ENCODE measurements at regions not wholly inside any gene's neighbourhood (a gene's known extent, or its start where the extent isn't known, plus 50 kb on each side); places are given as distances from the start of the nearest gene placed in this dataset.

DNA sequence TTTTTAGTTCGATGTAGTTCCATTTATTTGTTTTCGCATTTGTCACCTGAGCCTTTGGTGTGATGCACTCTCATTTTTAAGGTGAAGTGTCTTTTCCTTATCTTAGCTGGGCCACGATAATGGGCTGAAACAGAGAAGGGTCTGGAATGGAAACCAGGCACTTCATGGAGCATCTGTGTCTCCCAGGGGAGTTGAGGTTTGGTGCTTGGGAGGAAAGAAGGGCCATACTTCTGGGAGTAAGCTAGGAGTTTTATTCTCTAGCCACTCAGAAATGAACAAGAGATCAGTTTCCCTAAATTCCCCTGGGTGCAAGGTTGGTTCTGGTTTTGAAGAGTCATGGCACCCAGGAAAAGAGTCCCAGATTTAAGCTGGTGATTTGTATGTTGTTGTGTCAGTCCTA, 179.4 kb upstream of the CXCR4 start (continued):
- no peak for TF ChIP-seq SMAD4 (CRISPR knock-in tag; conservative IDR thresholded peaks at IDR 0.05)
- no peak for TF ChIP-seq TCF3 (CRISPR knock-in tag; IDR thresholded peaks at IDR 0.05)
- TF ChIP-seq CTBP1 (IDR thresholded peaks at IDR 0.05; ENCODE audit: borderline replicate concordance): no peak
- TF ChIP-seq, protein P1, sequence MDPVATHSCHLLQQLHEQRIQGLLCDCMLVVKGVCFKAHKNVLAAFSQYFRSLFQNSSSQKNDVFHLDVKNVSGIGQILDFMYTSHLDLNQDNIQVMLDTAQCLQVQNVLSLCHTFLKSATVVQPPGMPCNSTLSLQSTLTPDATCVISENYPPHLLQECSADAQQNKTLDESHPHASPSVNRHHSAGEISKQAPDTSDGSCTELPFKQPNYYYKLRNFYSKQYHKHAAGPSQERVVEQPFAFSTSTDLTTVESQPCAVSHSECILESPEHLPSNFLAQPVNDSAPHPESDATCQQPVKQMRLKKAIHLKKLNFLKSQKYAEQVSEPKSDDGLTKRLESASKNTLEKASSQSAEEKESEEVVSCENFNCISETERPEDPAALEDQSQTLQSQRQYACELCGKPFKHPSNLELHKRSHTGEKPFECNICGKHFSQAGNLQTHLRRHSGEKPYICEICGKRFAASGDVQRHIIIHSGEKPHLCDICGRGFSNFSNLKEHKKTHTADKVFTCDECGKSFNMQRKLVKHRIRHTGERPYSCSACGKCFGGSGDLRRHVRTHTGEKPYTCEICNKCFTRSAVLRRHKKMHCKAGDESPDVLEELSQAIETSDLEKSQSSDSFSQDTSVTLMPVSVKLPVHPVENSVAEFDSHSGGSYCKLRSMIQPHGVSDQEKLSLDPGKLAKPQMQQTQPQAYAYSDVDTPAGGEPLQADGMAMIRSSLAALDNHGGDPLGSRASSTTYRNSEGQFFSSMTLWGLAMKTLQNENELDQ (CRISPR knock-in tag; IDR thresholded peaks at IDR 0.05; ENCODE audit: borderline replicate concordance): no peak

DNA sequence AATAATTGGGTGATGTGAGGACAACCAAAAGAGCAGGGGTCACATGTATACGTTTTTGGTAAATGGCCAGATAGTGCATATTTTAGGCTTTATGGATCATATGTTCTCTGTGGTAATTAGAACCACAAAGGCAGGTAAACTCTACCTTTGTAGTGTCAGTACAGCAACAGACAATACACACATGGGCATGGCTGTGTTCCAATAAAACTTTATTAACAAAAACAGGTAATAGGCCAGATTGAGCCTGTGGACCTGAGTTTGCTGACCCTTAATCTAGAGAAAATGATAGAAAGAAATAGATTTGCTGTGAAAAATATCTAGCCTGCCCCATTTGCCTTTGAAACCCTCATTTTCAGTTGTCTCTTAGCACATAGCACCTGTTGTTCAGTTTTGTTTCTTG, 177.2 kb upstream of the CXCR4 start:
- POLR2A ChIA-PET: interaction anchor here (0.7 kb wide), 1 partner anchor 301 kb away, joined by 3 read pairs; no protein-coding TSS in a partner anchor
- FAIRE-seq: no peak
- no TSS peak for BruUV-seq (replicated peaks)
- TF ChIP-seq, protein P2, sequence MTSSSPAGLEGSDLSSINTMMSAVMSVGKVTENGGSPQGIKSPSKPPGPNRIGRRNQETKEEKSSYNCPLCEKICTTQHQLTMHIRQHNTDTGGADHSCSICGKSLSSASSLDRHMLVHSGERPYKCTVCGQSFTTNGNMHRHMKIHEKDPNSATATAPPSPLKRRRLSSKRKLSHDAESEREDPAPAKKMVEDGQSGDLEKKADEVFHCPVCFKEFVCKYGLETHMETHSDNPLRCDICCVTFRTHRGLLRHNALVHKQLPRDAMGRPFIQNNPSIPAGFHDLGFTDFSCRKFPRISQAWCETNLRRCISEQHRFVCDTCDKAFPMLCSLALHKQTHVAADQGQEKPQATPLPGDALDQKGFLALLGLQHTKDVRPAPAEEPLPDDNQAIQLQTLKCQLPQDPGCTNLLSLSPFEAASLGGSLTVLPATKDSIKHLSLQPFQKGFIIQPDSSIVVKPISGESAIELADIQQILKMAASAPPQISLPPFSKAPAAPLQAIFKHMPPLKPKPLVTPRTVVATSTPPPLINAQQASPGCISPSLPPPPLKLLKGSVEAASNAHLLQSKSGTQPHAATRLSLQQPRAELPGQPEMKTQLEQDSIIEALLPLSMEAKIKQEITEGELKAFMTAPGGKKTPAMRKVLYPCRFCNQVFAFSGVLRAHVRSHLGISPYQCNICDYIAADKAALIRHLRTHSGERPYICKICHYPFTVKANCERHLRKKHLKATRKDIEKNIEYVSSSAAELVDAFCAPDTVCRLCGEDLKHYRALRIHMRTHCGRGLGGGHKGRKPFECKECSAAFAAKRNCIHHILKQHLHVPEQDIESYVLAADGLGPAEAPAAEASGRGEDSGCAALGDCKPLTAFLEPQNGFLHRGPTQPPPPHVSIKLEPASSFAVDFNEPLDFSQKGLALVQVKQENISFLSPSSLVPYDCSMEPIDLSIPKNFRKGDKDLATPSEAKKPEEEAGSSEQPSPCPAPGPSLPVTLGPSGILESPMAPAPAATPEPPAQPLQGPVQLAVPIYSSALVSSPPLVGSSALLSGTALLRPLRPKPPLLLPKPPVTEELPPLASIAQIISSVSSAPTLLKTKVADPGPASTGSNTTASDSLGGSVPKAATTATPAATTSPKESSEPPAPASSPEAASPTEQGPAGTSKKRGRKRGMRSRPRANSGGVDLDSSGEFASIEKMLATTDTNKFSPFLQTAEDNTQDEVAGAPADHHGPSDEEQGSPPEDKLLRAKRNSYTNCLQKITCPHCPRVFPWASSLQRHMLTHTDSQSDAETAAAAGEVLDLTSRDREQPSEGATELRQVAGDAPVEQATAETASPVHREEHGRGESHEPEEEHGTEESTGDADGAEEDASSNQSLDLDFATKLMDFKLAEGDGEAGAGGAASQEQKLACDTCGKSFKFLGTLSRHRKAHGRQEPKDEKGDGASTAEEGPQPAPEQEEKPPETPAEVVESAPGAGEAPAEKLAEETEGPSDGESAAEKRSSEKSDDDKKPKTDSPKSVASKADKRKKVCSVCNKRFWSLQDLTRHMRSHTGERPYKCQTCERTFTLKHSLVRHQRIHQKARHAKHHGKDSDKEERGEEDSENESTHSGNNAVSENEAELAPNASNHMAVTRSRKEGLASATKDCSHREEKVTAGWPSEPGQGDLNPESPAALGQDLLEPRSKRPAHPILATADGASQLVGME (CRISPR knock-in tag; IDR thresholded peaks at IDR 0.05): no peak

More for the DNA sequence above, 177.2 kb upstream of the CXCR4 start:
- Histone ChIP-seq H4K20me1 (replicated peaks; ENCODE audit: control insufficient read depth, insufficient read depth, low read length) (no peaks in the 10 kb centered on the region), H3K79me2 (ENCODE audit: control insufficient read depth, insufficient read depth, low read length) (no peaks in the 10 kb centered on the region), H3K4me3 (no peak overlapping the region), H3K4me1 (replicated peaks in 1 of 2; ENCODE audit: control insufficient read depth in 2 of 2, insufficient read depth in 2 of 2, low read length in 2 of 2) (no peaks in the 10 kb centered on the region), H3K27me3 (ENCODE audit: control insufficient read depth in 2 of 2, insufficient read depth in 2 of 2, low read length in 2 of 2) (peaks cover 0 to 2% of the 10 kb centered on the region in 2 experiments; a peak in 2 of 5 replicates), H3K9me1 (ENCODE audit: control insufficient read depth, insufficient read depth, low read length) (no peaks in the 10 kb centered on the region), H2AFZ (ENCODE audit: low read depth, low read length) (no peak overlapping the region), H3K27ac (ENCODE audit: extremely low read depth, low read depth, low read length) (no peak overlapping the region), H3K4me2 (ENCODE audit: insufficient read depth, low read length) (no peak overlapping the region), H3K9ac (ENCODE audit: insufficient read depth in 1 of 2, low read depth in 2 of 2, low read length in 2 of 2) (no peak overlapping the region), H3K9me3 (replicated peaks; ENCODE audit: control insufficient read depth, insufficient read depth, low read depth, low read length) (no peaks in the 10 kb centered on the region), H3K36me3 (ENCODE audit: control insufficient read depth, insufficient read depth, low read length) (no peaks in the 10 kb centered on the region)
- no peak for DNase-seq (ENCODE audit: extremely low read depth in 1 of 4, low spot score in 3 of 4)
- in situ Hi-C loops (cut with MboI): no loop called here
- intact Hi-C loops (cut with micrococcal nuclease): no loop called here
- ATAC-seq: no peak
- CTCF ChIA-PET (ENCODE audit: low intra/inter-chr PET ratio): no interaction called here
- WGBS (ENCODE audit: insufficient coverage, low coverage, missing lambda C conversion rate): 0% methylated on average over 1 of the region's 1 CpG
